GM19455 (cell line): ENCODE measurements at regions not wholly inside any gene's neighbourhood (a gene's known extent, or its start where the extent isn't known, plus 50 kb on each side); places are given as distances from the start of the nearest gene placed in this dataset.

ENCODE experiments used
- ATAC-seq: cut with Tn5 transposase; IDR thresholded peaks from one replicate; pipeline ENCODE4 v1.9.1; 2021; ENCODE audit not compliant: unreplicated experiment

- ATAC-seq: no peak
Observed at GRCh38 chr5:136811551-136811950, 446.2 kb upstream of the TRPC7 start.

GRCh38 chr5:136811086-136811485 is 445.7 kb upstream of the TRPC7 start:
- no peak for ATAC-seq

DNA sequence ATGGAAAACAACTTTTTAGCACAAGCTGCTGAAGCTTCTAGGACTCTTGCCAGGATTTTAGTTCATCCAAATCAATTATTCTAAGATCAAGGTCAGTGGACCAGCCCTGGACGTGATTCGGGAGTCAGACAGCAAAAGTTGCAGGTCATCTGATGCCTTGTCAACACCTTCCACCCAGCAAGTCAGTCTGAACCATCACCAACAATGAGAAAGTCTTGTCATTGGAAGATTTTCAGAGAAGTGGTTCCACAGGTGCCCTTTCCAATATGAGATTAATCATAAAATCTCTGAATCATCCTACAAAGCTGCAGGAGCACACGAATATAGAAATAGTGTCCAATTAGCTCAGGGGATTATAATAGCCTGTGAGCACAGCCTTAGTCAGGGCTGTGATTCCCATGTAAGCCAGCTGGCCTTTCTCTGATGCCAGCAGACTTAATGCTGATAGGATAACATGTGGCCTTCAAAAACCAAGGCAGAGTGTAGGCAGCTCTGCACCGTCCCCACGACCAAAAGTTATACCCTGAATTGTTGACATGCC is 445.0 kb upstream of the TRPC7 start:
- no peak for ATAC-seq

DNA sequence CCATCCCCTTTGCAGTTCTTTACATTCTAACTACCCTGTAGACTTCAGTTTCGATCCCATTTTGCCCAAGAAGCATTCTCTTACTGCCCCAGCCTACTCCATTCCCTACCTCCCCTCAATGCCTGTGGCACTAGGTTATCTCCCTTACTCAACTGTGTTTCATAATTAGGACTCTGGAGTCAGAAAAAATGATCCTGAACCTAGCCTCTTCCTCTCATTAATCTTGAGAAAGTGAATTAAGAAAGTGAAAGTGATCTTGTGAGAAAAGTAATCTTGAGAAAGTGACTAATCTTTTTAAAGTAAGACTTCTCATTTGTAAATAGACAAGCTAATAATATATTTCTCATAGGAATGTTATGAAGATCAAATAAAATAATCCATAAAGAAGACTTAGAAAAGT is 444.0 kb upstream of the TRPC7 start:
- no peak for ATAC-seq

DNA sequence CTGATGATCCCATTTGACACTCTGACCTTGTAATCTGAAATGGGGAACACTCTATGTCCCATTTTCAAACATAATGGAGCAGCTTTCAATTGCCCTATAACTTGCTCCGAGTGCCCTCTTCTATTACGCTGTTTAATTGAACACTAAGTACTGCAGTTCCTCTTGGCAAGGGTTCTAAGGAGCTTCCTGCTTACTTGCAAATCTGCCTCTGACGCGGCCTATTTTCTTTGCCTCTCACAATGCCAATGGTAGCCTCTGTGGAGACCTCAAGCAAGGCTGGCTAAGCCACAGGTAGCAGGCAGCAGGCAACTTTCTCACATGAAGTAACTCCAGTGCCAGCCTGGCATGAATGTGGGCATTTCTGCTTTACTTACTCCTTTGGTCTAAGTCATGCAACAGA is 443.4 kb upstream of the TRPC7 start:
- no peak for ATAC-seq

DNA sequence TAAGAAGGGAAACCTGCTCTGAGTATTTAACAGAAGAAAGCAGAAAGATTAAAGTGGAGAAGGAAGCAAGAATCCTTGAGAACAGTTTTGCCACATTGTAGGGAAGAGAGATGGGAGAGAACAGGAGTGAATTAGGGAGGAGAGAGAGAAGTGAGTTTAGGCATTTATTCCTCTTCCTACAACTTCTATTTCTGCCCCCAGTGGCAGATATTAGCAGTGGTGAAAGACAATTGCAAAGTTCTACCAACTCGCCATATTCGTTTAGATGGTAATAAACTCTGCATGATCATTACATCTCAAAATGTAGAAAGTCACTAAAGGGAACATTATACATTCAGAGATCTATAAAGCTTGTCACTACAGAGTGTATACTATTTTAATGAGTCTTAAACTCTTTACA is 440.1 kb upstream of the TRPC7 start:
- no peak for ATAC-seq

DNA sequence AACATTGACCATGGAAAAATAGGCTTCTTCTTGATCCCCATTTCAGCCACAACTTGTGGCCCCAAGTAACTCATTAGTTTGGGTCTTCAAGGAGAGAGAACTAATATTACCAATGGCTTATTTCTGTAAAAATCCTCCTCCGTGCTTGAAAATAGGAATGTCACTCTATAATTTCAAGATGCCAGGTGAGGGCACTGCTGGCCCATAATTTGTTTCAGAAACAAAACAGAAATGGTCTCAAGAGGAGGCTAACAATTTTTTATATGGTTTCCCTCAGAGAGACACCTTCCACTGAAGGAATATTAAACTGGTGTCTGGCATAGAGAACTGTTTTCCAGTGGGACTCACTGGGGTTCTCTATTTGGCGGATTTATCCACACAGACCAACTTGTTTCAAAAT is 437.0 kb upstream of the TRPC7 start:
- ATAC-seq: no peak

DNA sequence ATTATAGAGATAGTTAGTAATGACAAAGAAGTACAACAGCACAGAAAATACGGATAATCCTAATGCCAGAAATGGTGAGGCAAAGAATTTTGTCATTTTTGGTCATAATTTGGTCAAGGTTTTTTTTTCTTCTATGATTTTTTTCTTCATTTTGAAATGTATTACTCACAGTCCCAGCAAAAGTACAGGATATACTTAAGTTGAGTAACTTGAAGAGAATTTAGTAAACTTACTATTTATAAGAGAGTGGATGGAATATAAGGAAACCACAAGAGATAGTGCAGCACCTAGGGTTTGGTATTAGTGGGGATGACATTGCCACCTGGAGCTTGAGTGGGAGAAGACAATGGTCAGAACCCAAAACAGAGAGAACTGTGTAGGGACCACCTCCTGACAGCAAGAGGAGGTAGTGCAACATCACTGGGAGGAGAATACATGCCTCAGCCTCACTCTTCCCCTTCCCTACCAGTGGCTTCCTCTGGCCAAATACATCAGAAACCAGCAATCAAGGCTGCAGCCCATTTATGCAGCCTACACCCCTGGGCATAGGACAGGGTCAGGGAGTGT is 434.5 kb upstream of the TRPC7 start:
- ATAC-seq: no peak

GRCh38 chr5:136793300-136793699 is 428.0 kb upstream of the TRPC7 start:
- no peak for ATAC-seq

- ATAC-seq: no peak
Observed at GRCh38 chr5:136781464-136781863, 416.1 kb upstream of the TRPC7 start.

- no peak for ATAC-seq
Observed at GRCh38 chr5:136780518-136780917, 415.2 kb upstream of the TRPC7 start.

- ATAC-seq: no peak
Observed at GRCh38 chr5:136776022-136776927, 410.9 kb upstream of the TRPC7 start.

GRCh38 chr5:136772491-136772890 is 407.1 kb upstream of the TRPC7 start:
- ATAC-seq: no peak

- ATAC-seq: peak; percentile 97
Observed at GRCh38 chr5:136769900-136770684, 404.7 kb upstream of the TRPC7 start.

GRCh38 chr5:136769093-136769492 is 403.7 kb upstream of the TRPC7 start:
- ATAC-seq: no peak

GRCh38 chr5:136768457-136768856 is 403.1 kb upstream of the TRPC7 start:
- no peak for ATAC-seq

- no peak for ATAC-seq
Observed at GRCh38 chr5:136766456-136766855, 401.1 kb upstream of the TRPC7 start.

DNA sequence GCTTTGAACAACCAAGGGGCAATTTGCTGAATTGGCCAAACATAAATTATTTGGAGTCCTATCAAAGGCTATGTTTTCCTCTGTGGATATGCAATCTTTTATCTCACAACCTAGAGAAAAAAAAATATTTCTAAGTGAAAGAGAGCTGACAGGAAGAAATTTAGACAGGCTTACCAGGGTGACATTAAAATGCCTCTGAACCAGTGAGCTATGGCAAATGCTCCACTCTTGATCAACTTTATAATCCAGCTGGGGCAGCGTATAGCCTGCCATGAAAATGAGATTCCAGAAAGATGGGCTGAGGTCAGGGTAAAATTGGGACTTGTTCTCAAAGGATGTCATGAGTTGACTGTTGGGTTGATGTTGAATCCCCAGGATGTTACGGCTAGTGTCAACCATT is 399.3 kb upstream of the TRPC7 start:
- ATAC-seq: no peak

- no peak for ATAC-seq
Observed at GRCh38 chr5:136763548-136763947, 398.2 kb upstream of the TRPC7 start.

DNA sequence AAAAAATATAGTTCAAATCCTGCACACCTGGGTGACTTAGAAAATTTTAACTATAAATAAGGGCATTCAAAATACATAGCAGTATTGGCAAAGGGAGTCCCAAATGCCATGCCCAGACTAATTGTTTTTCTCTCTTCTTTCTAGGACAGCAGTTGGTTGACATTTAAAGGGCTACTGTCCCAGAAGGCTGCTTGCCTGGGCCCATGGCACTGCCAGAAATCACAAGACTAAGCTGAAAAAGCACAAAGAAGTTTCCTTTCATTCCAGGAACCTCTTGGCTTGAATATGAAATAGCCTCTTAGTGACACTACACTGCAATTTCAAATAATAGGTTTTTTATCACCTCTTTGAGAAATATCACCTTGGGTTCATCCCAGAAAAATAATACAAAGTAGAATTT is 388.9 kb upstream of the TRPC7 start:
- no peak for ATAC-seq

DNA sequence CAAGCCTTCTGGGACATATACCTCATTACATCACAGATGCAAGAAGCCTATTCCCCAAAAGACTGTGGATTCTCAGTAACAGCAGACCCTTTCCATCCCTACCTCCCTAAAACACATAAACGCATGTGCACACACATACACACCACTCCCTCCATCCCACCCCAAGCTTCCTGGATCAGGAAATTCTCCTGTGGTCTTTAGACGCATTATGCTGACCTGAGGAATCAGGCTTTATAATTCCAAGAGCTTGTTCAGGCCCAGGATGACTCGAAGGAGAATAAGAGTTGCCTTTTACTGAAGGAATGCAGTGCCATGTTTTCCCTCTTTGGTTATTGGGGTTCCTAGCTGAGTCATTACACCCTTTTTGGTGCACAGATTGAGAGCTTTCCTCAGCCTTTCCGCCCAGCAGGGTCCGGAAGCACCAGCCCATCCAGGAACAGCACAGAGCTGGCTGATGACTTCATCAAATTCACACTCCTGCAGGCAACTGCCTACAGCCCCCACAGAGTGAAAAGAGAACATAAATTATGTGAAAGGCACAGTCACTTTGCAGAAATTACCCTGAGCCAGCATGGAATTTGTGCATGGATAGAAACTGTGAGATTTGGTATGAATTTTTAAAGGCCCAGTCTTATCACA is 385.0 kb upstream of the TRPC7 start:
- no peak for ATAC-seq
